Adrenal gland (tissue), 9 donors: ENCODE measurements at regions not wholly inside any gene's neighbourhood (a gene's known extent, or its start where the extent isn't known, plus 50 kb on each side); places are given as distances from the start of the nearest gene placed in this dataset.
"Not testable (repeated sequence)": the region's sequence is repeated elsewhere in the genome, so short reads cannot be mapped to it uniquely, and the experiment has no call there.

Experiments
- DNase-seq, 7 donors: peaks; one replicate each; pipeline ENCODE4 v3.0.0-alpha.2; 2019 to 2020
- H3K27ac ChIP-seq, 5 donors: fragments of 200-600 bp; sonication (generic) in 4 of 5; 1 replicate in 3 of 5; 2 replicates in 2 of 5; pipeline versions ENCODE4 v1.5.1 to v1.8.0; 2016 to 2020; ENCODE audit warnings: mild to moderate bottlenecking in 1 of 5
- H3K27me3 ChIP-seq: fragments of 200-600 bp; 2 replicates; pipeline ENCODE4 v1.8.0; 2021
- H3K36me3 ChIP-seq, 2 donors: fragments of 200-600 bp; replicated peaks in 1 of 2; 1 replicate in 1 of 2; 2 replicates in 1 of 2; pipeline versions ENCODE4 v1.5.1 to v1.8.0; 2018 to 2022
- H3K4me1 ChIP-seq, 2 donors: fragments of 200-600 bp; replicated peaks in 1 of 2; 1 replicate in 1 of 2; 2 replicates in 1 of 2; pipeline versions ENCODE4 v1.5.1 to v1.8.0; 2018 to 2021
- H3K4me3 ChIP-seq, 4 donors: fragments of 200-600 bp; sonication (generic) in 3 of 4; one replicate each; pipeline ENCODE4 v1.5.1; 2016 to 2018
- H3K9me3 ChIP-seq, 3 donors: fragments of 200-600 bp; sonication (generic) in 1 of 3; replicated peaks in 1 of 3; 1 replicate in 2 of 3; 2 replicates in 1 of 3; pipeline versions ENCODE4 v1.5.1 to v1.8.0; 2016 to 2021
- CTCF ChIP-seq, 6 experiments: fragments of 450-650 bp in 4 of 6; fragments of 200-600 bp in 2 of 6; sonication (generic) in 1 of 6; IDR thresholded peaks; 1 replicate in 5 of 6; 2 replicates in 1 of 6; pipeline versions ENCODE4 v1.5.1 to v1.8.0; 2016 to 2021; ENCODE audit warnings: antibody characterized with exemption in 6 of 6, mild to moderate bottlenecking in 2 of 6, moderate library complexity in 1 of 6
- POLR2A ChIP-seq, 2 donors: fragments of 450-650 bp; IDR thresholded peaks; one replicate each; pipeline ENCODE4 v1.6.1; 2017; ENCODE audit warnings: antibody characterized with exemption in 2 of 2, mild to moderate bottlenecking in 2 of 2, moderate library complexity in 1 of 2
- WGBS, 4 donors: extraction: QIAGEN DNeasy Blood & Tissue Kit in 2 of 4; methylation state at CpG; one replicate each; pipeline versions ENCODE4 v1.1.5 to v1.1.7; 2013 to 2017; 5-methylcytosine and 5-hydroxymethylcytosine counted together
- intact Hi-C, 2 donors: fragments of 100-400 bp; cut with DNase I; formaldehyde crosslinking; loops; one replicate each; pipeline versions ENCODE4 v1.14.1 to v1.15.0; 2022 to 2023
- donor health status: healthy with polysubstance abuse.
- donor health status: Bipolar disorder and iron deficiency.
- donor health status: DM: yes; HTN: yes; CAD: no.
- donor health status: DM: no; HTN: no; CAD: no.
- donor health status: DM: no; HTN: no; CAD: no.

- no peaks in the 10 kb centered on the region for H3K36me3 ChIP-seq
- intact Hi-C loops = no loop called here
- 46 to 57% (median 52%) methylated on average over 8 of the region's 8 CpGs for WGBS, 4 donors
- no peak overlapping the region for H3K27ac ChIP-seq
- no peaks in the 10 kb centered on the region for H3K4me1 ChIP-seq
- no peak for TF ChIP-seq CTCF (IDR thresholded peaks at IDR 0.05)
- no peak for TF ChIP-seq POLR2A (IDR thresholded peaks at IDR 0.05)
- H3K27me3 ChIP-seq = no peaks in the 10 kb centered on the region
- H3K9me3 ChIP-seq = no peaks in the 10 kb centered on the region
- DNase-seq = no peak
- H3K4me3 ChIP-seq = peak overlapping the region in 1 of 4 donors; percentile 34
Observed at GRCh38 chr6:1162367-1163275, 149.3 kb upstream of the FOXQ1 start.

DNA sequence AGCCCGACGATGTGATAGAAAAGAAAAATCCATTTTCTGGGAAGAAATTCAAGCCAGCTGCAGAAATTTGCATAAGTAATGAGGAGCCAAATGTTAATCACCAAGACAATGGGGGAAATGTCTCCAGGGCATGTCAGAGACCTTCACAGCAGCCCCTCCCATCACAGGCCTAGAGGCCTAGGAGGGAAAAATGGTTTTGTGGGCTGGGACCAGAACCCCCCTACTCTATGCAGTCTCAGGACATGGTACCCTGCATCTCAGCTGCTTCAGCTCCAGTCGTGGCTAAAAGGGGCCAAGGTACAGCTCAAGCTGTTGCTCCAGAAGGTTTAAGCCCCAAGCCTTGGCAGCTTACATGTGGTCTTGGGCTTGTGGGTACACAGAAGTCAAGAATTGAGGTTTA is 155.5 kb upstream of the FOXQ1 start:
- H3K4me3 ChIP-seq, DNase-seq, H3K4me1 ChIP-seq, H3K9me3 ChIP-seq, H3K27ac ChIP-seq, H3K36me3 ChIP-seq, H3K27me3 ChIP-seq, intact Hi-C loops: not testable (repeated sequence)
- 81 to 92% (median 83%) methylated on average over 2 to 3 of the region's 3 CpGs for WGBS, 4 donors

DNA sequence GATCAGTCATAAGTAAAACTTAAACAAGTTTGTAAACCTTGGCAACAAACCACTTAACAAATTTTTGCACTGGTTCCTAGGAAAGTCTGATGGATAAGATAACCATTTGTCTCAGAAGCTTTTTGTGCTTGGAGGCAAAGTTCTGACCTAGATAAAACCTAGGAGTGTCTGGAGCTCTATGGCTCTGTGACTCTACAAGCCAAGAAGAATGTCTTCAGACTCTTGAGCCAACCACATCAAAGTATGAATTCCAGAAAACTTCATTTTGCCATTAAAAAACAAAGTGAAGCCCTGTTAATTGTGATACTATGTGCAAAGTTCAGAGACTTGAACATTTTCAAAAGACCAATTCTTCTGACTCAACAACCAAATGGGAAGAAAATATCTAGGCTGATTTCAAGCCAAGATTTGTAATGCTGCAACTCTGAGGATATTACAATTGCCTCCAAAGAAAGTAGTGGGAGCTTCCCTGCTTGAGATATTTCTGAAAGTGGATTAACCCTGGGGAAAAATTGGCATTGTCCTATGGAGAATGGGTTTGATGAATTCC is 158.1 kb upstream of the FOXQ1 start:
- Histone ChIP-seq H3K9me3 (no peaks in the 10 kb centered on the region), H3K36me3 (no peaks in the 10 kb centered on the region), H3K4me3 (no peak overlapping the region), H3K27ac (no peak overlapping the region), H3K27me3 (no peaks in the 10 kb centered on the region), H3K4me1 (no peaks in the 10 kb centered on the region)
- no peak for DNase-seq
- intact Hi-C loops = no loop called here
- TF ChIP-seq POLR2A (IDR thresholded peaks at IDR 0.05) (no peak), CTCF (IDR thresholded peaks at IDR 0.05) (no peak)

DNA sequence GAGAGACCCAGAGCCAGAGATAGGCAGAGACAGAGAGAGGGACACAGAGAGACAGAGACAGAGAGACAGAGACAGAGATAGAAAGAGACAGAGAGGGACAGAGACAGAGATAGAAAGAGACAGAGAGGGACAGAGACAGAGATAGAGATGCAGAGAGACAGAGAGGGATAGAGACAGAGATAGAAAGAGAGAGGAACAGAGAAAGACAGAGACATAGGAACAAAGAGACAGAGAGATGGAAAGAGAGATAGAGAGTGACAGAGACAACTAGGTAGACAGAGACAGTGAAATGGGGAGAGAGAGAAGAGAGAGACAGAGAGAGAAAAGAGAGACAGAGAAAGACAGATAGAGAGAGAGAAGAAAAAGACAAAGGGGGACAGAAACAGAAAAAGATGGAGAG is 165.4 kb upstream of the FOXQ1 start:
- DNase-seq = no peak
- Histone ChIP-seq H3K4me1 (no peaks in the 10 kb centered on the region), H3K27me3 (peaks cover 13% of the 10 kb centered on the region), H3K36me3 (no peaks in the 10 kb centered on the region), H3K9me3 (no peaks in the 10 kb centered on the region), H3K4me3 (no peak overlapping the region), H3K27ac (no peak overlapping the region)
- intact Hi-C loops = no loop called here
- TF ChIP-seq POLR2A (IDR thresholded peaks at IDR 0.05) (no peak), CTCF (IDR thresholded peaks at IDR 0.05) (no peak)

DNA sequence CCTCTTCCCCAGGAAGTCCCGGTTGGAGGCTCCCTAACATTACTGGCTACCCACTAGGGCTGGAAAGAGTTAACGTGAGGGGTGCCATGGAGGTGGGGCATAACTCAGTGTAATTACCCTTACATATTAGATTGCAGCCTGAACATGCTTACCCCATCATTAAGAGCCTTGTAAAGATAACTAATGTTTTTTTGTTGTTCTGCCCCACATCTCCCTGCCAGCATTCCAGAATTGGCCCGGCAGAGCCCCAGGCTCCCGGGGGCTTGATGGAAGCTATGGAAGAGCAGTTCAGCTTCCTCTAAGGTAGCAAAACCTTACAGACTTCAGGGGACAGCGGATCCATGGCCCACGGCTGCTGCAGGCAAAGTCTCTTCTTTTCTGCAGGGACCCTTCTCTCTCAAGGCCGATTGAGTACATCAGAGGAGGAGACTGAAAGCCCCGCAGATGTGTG is 166.1 kb upstream of the FOXQ1 start:
- 37 to 51% (median 41%) methylated on average over 8 of the region's 8 CpGs for WGBS, 4 donors
- no peaks in the 10 kb centered on the region for H3K9me3 ChIP-seq
- no peak for TF ChIP-seq CTCF (IDR thresholded peaks at IDR 0.05)
- no peak for TF ChIP-seq POLR2A (IDR thresholded peaks at IDR 0.05)

More for the DNA sequence above, 166.1 kb upstream of the FOXQ1 start:
- intact Hi-C loops = no loop called here
- no peak overlapping the region for H3K4me3 ChIP-seq
- no peak for DNase-seq
- peaks cover 13% of the 10 kb centered on the region for H3K27me3 ChIP-seq
- H3K36me3 ChIP-seq = no peaks in the 10 kb centered on the region
- no peaks in the 10 kb centered on the region for H3K4me1 ChIP-seq
- no peak overlapping the region for H3K27ac ChIP-seq
